ENCODE measurements at regions not wholly inside any gene's neighbourhood (a gene's known extent, or its start where the extent isn't known, plus 50 kb on each side); places are given as distances from the start of the nearest gene placed in this dataset.

DNA sequence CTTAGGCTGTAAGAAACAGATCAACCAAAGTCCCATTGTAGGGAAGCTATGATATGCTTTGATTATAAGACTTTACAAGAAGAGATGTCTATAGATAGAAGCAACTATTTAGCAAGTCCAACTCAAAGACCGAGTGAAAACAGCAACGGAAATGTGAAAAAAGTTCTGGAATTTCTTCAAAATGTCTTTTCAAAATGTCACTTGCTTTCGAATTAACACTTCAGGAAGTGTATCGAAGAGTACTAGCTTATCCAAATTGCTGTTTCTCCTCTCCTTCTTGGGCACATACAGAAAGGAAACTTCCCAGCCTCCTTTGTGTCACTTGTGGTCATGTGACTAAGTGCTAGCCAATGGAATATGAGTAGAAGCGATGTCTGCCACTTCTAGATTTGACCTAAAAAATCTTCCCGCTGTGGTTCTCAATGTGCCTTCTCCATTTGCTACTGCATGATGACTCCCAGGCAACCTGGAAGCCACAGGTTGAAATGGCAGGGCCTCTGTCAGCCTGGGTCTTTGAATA lies 89.9 kb downstream of the TSEN15 start:
- DNase-seq = no peak

DNA sequence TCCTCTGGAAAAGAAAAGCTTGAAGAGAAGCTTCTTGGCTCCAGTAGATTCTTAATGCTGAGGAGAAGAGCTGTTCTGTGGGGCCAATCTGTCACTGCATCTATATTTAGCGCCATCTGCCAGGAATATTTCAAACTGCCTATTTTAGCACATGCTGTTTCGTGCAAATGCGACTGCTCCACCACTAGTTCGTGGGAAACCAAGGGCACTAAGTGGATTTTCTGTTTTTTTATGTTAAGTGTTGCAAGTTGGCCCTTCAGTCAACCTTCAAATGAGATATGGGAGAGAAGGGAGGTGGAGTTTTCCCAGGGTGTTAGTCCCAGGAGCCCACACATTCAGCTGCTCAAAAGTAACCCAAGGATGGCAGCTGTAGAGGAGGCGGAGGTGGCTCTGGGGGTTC lies 91.9 kb downstream of the TSEN15 start:
- no peak for DNase-seq

DNA sequence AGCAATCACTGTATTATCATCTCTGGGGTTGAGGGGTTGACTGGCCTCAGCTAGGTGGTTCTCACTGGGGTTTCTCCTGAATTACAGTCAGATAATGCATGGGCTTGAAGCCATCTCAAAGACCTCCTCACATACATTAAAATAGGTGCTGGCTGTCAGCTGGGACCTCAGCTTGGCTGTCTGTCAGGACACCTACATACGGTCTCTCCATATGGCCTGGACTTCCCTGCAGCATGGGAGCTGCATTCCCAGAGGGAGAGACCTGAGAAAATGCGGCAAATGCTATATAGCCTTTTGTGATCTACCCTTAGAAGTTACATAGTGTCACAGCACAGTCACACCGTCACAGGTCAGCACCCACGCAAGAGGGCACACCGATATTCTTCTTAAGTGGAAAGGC lies 93.6 kb downstream of the TSEN15 start:
- DNase-seq = no peak

DNA sequence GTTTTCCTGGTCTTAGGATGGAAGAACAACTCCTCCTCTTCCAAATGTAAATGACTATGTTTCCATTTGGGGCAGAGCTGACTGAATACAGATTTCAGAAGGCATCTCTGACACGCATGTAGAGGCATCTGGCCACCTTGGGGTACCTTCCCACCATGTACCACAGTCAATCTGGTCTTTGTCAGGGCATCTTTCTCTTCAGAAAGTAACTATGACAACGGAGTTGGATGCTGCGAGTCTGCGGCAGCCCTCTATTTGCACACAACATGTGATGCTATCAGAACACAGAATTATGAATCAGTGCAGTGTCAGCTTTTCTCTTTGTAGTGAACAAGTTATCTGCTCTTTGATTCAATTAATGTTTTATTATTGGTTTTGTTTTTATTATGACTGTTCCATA lies 94.7 kb downstream of the TSEN15 start:
- no peak for DNase-seq

DNA sequence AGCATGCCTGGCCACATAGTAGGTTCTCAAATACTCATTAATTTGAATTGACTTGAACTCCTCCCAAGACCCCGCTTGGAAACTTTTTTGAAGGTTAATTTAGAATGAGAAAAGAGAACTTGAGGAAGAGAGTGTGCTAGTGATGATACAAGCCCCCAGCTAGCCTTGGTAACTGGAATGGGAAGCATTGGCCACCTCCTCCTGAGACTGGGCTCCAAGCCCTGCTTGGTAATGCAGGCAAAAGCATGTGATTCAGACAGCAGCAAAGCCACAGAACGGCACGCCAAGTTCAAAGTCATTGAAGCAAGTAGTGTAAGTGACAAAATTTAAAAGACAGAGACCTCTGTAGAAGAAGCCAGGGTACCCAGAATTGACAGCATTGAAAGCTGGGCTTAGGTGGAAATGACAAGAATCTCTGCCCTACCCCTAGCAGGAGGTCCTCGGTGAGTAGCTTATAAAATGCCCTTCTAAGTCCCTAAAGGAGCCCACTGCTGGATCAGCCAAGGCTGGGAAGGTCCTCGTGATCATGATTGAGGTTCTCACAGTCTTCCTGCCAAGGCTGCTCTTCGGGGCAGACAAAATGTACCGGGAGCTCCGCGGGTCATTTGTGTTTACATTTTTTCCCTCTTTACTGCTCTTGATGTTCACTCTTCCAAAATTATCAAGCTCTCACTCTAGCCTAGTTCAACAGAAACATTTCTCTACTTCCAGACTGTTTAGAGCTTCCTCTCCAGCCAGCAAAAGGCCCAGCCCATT lies 99.4 kb downstream of the TSEN15 start:
- DNase-seq = no peak

DNA sequence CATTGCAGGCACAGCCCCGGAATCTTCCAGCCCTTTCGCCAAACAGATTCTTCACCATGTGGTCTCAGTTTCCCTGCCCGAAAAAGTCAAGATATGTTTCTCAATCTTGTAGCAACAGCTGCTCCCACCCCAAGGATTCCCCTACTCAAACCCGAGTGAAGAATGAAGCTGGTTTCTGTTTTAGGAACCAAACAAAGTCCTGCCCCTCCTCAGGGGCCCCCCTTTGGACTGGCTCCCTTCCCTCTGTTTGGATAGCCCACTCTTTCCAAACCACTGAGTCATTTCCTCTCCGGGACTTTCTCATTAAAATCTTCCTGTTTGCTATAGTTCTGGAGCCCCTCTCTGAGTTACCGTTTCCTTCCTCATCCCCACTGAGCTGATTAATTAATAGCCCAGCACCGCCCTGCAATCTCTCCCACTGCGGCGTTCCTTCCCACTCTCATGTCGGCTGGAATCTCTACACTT lies 100.9 kb downstream of the TSEN15 start:
- no peak for DNase-seq

DNA sequence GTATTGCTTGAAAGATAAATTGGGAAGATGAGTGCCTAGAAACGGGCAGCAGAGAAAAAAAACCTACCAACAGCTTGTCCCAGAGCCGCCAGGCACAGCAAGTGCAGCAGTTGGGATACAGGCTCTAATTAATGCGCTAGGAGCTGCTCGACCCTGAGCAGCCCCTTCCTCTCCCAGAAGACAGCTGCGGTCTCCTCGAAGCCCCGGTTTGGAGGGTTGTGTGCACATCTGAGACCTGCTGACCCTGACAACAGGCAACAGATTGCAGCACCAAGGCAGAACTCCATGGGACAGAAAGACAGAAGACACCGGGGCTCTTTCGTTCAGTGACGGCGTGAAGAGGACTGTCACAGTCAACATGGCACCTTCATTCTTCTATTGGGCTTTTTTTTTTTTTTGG lies 101.4 kb downstream of the TSEN15 start:
- DNase-seq = no peak

DNA sequence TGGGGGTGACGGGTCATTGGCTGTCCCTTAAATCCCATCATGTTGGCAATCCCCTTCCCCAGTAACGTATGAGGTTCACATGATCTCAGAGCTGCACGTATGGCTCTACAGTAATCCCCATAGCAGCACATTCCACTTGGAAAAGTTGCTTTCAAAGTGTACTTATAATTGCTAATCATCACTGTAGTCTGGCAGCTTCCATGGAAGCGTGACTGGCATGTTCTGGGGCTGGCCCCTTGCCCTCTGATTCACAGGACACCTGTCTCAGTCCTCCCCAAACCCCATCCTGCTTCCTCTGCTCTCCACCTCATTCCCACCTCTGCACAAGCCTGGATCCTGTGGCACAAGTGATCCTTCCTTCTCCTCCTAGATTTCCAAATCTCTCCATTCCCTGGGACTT lies 102.2 kb downstream of the TSEN15 start:
- no peak for DNase-seq

DNA sequence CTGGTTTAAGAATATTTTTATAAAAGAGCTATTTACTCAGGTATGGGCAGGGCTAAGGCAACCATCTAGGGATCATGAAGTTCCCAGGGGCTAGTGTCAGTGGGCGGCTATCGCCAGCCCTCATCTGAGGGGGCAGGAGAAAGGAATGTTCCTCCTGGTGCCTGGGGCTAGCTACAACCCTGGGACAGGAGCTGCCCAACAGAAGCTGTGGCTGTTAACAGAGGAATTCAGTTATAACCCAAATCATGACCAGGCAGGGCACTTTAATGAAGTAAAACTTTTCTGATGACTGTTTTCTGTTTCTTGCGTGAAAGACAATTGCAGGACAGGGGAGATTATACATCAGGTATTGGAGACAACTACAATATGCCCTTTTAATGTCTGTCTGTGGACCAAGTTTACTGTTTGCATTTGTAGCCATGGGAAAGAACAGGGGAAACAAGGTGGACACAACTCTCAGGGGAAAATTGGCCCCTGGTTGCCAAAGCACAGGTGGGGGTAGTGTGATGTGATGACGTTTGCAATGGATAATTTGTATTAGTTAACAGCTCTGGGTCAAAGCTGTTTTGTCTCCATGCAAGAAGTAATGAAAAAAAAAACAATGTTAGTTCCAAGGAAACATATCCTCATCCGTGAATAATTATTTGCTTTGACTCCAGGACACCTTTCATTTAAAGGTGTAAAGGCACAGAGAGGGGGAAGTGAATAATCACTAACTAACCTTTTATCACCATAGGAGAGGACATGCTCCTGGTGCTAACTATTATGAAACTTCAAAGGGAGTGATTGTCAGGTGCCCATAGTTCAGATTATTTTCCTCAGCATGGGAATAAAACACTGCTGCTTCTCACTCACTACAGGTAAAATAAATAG lies 105.2 kb downstream of the TSEN15 start:
- DNase-seq = no peak

DNA sequence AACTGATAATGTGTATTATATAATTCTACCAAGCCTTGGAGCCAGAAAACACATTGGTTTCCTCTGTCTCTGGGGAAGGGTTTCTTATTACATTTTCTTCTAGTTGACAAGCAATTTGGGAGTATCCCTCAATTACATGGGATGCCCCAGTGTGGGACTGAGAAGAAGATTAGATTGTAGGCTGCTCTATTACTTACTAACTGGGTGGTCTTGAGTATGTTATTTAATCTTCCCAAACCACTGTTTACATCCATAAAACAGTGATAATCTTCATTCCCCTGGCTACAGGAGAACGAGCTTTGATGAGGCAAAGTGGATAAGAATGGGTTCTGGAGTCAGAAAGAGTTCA lies 105.8 kb downstream of the TSEN15 start:
- DNase-seq = no peak

DNA sequence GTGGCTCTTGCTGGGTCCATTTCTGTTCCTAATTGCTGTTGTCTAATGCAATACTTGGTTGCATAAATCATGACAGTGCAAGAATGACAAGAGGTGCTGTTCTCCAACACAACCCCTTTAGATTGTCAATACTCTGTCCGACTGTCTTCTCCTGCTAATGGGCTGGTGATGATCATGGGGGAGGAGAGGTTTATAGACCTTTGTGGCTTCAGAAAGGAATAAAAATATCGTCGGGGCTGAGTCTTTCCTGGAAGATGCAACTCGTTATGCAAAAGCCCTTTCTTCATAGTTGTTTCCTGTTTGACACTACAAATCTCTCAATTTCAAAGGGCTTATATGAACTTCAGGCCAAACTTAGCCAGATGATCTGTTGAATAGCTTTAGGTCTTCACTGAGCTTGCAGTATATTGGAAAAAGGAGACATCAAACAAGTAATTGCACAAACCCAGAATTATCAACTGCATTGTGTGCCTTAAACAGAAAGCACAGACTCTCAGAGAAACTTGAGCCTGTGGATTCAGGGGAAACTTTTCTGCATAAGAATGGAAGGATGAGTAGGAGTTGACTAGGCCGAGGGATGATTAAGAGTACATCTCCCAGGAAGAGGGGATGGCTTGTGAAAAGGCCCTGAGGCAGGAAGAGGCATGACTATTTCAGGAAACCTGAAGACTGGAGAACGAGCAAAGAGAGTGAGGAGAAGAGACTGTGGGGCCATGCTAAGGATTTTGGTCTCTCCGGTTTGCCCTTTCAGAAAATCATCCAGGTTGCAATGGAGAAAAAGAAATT lies 107.6 kb downstream of the TSEN15 start:
- DNase-seq = no peak

DNA sequence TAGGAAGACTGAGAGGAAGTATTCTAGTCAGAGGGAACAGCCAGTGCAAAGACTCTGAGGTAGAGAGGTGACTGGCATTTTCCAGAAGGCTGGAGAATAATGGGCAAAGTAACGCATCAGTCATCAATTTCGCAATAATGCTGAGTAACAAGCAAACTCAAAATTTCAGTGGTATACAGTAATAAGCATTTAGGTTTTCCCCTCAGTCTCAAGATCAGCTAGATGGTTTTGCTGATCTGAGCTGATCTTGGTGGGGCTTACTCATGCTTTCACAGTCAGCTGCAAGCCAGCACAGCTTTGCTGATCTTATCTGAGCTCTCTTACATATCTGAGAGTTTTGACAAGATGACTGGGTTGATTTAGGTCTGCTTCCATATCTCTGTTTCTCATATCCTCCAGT lies 108.7 kb downstream of the TSEN15 start:
- DNase-seq = no peak

DNA sequence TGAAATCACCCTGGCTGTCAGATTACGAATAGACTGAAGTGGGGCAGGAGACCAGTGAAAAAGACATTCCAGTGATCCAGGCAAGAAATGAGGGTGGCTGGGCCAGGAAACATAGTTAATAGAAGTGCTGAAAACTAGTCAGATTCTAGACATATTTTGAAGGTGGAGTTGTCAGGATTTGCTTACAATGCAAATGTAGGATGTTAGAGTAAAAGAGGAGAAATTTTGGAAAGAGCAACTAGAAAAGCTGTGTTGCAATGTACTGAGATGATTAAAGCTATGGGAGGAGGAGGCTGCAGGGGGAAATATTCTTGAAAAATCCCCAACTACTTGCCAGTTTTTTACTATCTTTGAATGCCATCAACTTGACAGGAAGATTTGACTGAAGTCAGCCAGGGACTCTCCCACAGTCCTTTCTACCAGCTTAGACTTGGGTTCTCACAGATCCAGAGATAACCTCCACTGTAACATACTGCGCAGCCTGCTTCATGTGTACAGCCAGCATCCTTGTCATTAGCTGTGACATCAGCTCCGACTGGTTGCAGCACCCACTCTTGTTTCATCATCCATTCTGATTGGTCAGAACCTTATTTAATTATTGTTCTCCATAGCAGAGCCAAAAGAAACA lies 109.7 kb downstream of the TSEN15 start:
- no peak for DNase-seq

DNA sequence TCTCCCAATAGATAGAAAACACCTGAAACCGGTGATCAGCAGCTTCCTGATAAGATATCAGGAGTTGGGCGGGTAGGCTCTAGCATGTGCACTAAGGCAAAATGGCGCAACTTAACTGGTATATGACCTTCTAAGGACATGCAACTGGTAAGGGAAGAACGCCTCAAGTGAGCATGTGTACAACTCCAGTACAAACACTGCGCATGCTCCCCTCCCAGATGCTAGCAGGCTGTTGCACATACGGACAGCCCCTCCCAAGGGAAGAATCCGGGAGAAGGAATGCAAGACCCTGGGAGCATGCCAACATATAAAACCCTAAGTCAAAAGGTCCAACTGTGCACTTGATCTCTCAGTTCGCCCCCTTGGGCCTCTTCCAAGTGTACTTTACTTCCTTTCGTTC lies 110.8 kb downstream of the TSEN15 start:
- no peak for DNase-seq

DNA sequence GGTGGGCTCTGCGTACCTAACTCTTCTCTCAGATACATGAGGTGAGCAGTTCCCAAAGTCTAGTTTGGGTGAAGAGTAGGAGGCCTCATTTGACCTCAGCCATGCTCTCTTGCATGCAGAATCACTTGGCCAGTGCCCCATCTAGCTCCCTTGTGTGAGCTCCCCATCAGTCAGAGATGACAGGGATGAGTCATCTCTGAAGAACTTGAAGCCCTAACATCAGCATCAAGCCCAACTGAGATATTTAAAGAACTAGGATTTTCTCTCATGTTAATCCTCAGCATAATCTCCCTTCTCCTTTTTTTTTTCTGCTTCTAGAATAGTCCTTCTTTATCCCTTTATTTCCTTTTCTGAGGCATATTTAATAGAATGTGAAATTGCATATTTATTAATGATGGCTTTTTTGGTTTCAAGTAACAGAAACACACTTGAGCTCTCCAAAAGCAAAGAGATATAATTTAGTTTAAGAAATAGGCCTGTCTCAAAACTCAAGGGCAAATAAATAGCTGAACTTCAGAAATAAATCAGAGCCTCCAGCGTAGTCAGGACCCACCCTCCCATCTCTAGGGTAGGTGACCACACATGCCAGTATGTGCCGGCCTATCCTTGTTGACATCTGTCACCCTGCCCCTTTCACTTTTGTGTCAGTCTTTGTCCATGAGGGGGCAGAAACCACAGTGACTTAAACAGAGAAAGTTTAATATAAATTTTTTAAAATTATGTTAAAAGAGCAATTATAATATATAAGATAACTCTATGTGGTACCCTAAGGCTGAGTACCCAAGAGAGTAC lies 112.3 kb downstream of the TSEN15 start:
- no peak for DNase-seq

DNA sequence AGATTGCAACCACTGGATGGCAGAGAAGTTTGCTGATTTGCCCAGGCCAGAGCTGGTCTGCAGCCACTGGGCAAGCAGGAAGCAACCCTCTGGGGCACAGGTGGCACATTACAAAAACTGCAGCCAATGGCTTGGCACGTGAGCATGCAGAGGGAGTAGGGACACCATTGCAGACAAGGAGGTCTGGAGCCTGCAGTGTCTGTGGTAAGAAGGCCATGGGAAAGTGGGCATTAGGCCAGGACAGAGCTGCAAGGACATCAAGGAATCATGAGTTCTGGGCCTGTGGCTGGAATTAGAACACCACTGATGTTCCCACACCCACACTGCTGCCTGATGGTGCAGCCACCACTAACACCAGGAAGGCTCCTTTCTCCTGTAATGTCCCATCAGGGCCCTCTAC lies 113.0 kb downstream of the TSEN15 start:
- no peak for DNase-seq

DNA sequence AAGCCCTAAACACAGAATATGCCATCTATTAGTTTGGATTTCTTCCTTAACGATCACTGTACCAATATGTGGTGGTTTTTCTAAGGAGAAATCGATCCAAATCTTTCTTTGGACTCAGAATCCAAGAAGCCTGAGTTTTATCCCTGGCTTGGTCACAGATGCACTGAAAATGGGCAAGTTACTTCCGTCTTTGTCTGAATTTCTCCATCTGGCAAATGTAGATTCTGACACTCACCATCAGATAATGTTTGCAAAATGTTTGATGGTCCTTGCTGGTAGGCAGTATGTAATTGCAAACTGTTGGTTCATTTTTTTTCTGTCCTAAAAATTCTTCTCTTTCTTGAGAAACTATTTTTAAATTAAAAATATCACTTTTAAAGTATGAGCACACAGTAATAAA lies 115.0 kb downstream of the TSEN15 start:
- no peak for DNase-seq

DNA sequence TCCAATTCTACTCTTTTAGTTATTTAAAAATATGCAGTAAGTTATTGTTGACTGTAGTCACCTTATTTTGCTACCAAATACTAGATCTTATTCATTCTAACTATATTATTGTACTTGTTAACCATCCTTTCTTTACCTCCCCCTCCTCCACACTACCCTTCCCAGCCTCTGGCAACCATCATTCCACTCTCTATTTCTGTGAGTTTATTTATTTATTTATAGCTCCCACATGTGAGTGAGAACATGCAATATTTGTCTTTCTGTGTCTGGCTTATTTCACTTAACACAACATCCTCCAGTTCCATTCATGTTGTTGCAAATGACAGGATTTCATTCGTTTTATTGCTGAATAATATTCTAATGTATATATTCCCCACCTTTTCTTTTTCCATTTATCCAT lies 115.8 kb downstream of the TSEN15 start:
- no peak for DNase-seq

DNA sequence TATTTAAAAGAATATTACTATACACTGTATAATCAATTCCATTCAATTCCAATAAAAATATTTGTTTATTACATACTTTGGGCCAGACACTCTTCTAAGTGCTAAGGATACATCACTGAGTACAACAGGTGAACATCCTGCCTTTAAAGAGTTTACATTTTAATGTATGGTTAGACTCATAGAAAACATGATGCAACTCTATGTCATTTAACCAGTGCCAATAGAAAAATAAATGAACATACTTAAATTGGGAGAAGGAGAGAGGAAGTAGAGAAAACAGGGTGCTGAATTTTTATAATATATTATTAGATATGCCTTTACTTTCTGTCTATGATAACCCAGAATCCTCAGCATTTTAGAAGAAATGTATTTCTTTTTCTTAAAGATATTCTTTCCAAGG lies 119.2 kb downstream of the TSEN15 start:
- no peak for DNase-seq

DNA sequence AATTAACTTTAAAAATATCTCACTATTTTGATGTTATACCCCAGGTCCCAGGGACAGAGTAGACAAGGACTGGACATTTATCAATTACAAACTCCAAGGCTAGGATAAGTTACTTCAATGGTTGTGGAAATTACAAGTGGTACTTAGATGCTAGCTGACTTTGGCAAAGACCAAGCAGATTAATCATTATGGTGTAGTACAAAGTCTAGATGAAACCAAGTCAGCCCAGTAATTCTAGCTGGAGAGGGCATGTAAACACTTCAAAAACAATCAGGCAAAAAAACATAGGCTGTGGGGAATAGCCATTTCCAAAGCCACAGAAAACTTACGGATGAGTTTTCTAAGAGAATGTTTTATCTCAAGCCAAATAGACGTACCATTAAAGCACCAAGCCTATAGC lies 124.5 kb downstream of the TSEN15 start:
- no peak for DNase-seq

DNA sequence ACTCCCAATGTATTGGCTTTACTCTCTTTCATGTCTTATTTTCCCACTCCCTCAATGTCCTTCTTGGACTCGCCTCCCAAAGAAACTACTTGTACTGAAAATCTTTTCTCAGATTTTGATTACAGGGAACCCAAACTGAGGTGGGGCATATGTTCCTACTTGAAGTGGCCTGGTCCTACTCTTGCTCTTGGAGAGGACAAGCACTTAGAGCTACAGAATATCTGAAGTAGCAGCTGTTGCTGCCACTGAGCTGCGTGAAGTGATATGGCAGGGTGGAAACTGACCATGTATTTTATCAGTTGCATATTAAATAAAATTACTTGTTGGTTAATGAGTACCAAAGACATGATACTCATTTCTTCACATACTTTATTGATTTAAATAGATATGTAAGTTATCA lies 129.5 kb downstream of the TSEN15 start:
- DNase-seq = no peak

DNA sequence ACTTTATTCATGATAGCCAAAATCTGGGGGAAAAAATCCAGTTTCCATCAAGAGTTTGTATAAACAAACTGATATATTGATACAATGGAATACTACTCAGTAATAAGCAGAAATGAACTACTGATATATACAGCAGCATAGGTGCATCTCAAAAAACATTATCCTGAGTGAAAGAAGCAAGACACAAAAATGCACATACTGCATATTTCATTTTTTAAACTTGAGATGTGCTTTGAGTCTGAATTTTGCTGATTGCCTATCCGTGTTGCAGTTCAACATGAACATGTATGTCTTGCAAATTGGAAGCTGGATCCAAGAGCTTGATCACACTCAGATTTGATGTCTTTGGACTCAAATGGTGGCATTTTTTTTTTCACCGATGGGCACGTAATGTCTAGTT lies 132.4 kb downstream of the TSEN15 start:
- no peak for DNase-seq
